GM23338 (cell line): ENCODE measurements at regions not wholly inside any gene's neighbourhood (a gene's known extent, or its start where the extent isn't known, plus 50 kb on each side); places are given as distances from the start of the nearest gene placed in this dataset.

Experiments used
- EZH2 ChIP-seq: fragments of 200-600 bp; sonication (generic); IDR thresholded peaks from one replicate; pipeline ENCODE4 v1.8.0; 2017; ENCODE audit warnings: antibody characterized with exemption, mild to moderate bottlenecking, low read depth; ENCODE audit not compliant: unreplicated experiment
- POLR2AphosphoS5 ChIP-seq: IDR thresholded peaks from 2 replicates; pipeline ENCODE4 v1.6.1; 2016; ENCODE audit warnings: antibody characterized with exemption, low read depth
- ZNF331 ChIP-seq: fragments of 250-450 bp; sonication (Bioruptor Pico); IDR thresholded peaks from 2 replicates; pipeline ENCODE4 v1.5.0; 2020; ENCODE audit warnings: low read depth, mild to moderate bottlenecking, moderate library complexity
- TF ChIP-seq, protein P1 (sequence below), 2 experiments: fragments of 200-600 bp in 1 of 2; sonication (generic) in 1 of 2; conservative IDR thresholded peaks; 2 replicates each; pipeline versions ENCODE4 v1.5.1 to v1.6.1; 2016 to 2017; ENCODE audit warnings: antibody characterized with exemption in 2 of 2, low read depth in 2 of 2, mild to moderate bottlenecking in 2 of 2, moderate library complexity in 1 of 2
- TF ChIP-seq, protein P2 (sequence below): IDR thresholded peaks from one replicate; pipeline ENCODE4 v1.6.1; 2018; ENCODE audit warnings: antibody characterized with exemption; ENCODE audit not compliant: unreplicated experiment

- TF ChIP-seq, protein P1, sequence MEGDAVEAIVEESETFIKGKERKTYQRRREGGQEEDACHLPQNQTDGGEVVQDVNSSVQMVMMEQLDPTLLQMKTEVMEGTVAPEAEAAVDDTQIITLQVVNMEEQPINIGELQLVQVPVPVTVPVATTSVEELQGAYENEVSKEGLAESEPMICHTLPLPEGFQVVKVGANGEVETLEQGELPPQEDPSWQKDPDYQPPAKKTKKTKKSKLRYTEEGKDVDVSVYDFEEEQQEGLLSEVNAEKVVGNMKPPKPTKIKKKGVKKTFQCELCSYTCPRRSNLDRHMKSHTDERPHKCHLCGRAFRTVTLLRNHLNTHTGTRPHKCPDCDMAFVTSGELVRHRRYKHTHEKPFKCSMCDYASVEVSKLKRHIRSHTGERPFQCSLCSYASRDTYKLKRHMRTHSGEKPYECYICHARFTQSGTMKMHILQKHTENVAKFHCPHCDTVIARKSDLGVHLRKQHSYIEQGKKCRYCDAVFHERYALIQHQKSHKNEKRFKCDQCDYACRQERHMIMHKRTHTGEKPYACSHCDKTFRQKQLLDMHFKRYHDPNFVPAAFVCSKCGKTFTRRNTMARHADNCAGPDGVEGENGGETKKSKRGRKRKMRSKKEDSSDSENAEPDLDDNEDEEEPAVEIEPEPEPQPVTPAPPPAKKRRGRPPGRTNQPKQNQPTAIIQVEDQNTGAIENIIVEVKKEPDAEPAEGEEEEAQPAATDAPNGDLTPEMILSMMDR (conservative IDR thresholded peaks at IDR 0.05; ENCODE audit: low read depth in 2 of 2), result no peak
- TF ChIP-seq ZNF331 (CRISPR knock-in tag) (no peak), EZH2 (no peak), POLR2AphosphoS5 (no peak)
- TF ChIP-seq, protein P2, sequence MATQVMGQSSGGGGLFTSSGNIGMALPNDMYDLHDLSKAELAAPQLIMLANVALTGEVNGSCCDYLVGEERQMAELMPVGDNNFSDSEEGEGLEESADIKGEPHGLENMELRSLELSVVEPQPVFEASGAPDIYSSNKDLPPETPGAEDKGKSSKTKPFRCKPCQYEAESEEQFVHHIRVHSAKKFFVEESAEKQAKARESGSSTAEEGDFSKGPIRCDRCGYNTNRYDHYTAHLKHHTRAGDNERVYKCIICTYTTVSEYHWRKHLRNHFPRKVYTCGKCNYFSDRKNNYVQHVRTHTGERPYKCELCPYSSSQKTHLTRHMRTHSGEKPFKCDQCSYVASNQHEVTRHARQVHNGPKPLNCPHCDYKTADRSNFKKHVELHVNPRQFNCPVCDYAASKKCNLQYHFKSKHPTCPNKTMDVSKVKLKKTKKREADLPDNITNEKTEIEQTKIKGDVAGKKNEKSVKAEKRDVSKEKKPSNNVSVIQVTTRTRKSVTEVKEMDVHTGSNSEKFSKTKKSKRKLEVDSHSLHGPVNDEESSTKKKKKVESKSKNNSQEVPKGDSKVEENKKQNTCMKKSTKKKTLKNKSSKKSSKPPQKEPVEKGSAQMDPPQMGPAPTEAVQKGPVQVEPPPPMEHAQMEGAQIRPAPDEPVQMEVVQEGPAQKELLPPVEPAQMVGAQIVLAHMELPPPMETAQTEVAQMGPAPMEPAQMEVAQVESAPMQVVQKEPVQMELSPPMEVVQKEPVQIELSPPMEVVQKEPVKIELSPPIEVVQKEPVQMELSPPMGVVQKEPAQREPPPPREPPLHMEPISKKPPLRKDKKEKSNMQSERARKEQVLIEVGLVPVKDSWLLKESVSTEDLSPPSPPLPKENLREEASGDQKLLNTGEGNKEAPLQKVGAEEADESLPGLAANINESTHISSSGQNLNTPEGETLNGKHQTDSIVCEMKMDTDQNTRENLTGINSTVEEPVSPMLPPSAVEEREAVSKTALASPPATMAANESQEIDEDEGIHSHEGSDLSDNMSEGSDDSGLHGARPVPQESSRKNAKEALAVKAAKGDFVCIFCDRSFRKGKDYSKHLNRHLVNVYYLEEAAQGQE, result no peak
These were observed 496.8 kb downstream of the TDRD3 start for GRCh38 chr13:60893801-60894200.
